GM12878 (cell line): ENCODE measurements at regions not wholly inside any gene's neighbourhood (a gene's known extent, or its start where the extent isn't known, plus 50 kb on each side); places are given as distances from the start of the nearest gene placed in this dataset.

Experiments
- ATAC-seq: fragments of 200-7000 bp; cut with Tn5 transposase; 3 replicates; pipeline ENCODE4 v1.9.1; 2020; ENCODE audit warnings: mild to moderate bottlenecking, moderate library complexity
- BruUV-seq: library from RNA; stranded (reverse); fragments of 400-500 nt; replicated peaks from 2 replicates; lab custom pipeline; 2021; lab: Mats Ljungman, UMichigan
- CTCF ChIA-PET: fragments of 300-600 bp; sonication (Branson Sonifier 250); formaldehyde crosslinking; extraction: SDS; loops from one replicate; lab custom pipeline; 2021; ENCODE audit warnings: inconsistent platforms; lab: Yijun Ruan, JAX
- POLR2A ChIA-PET: fragments of 350-600 bp; formaldehyde crosslinking; extraction: SDS; loops from one replicate; lab custom pipeline; 2021; ENCODE audit warnings: inconsistent platforms; lab: Charles Lee
- RAD21 ChIA-PET: fragments of 300-600 bp; sonication (Branson Sonifier 250); formaldehyde crosslinking; loops from one replicate; lab custom pipeline; 2023; ENCODE audit warnings: antibody characterized with exemption; ENCODE audit not compliant: unreplicated experiment; lab: Charles Lee
- SMC1A ChIA-PET: fragments of 300-600 bp; sonication (Branson Sonifier 250); formaldehyde crosslinking; loops from one replicate; lab custom pipeline; 2023; ENCODE audit not compliant: unreplicated experiment, uncharacterized antibody; lab: Charles Lee
- DNase-seq: peaks from one replicate; pipeline ENCODE4 v3.0.0-alpha.2; 2011; ENCODE audit warnings: low read depth, low spot score
- FAIRE-seq: peaks from 3 replicates; lab custom pipeline; 2011; peaks lifted over from hg19 to GRCh38; lab: Jason Lieb, UNC
- H2AFZ ChIP-seq: 2 replicates; pipeline ENCODE4 v1.6.0; 2011; ENCODE audit warnings: low read depth, low read length, control low read depth; ENCODE audit not compliant: control insufficient read depth
- H3K27ac ChIP-seq: 2 replicates; pipeline ENCODE4 v1.5.1; 2011; ENCODE audit warnings: control low read depth; ENCODE audit not compliant: control insufficient read depth, insufficient read depth
- H3K27me3 ChIP-seq, 2 experiments: replicated peaks in 1 of 2; 2 replicates each; pipeline versions ENCODE4 v1.6.0 to v1.6.1; 2011; ENCODE audit warnings: low read length in 1 of 2; ENCODE audit not compliant: control insufficient read depth in 2 of 2, insufficient read depth in 2 of 2
- H3K36me3 ChIP-seq, 2 experiments: 2 replicates each; pipeline ENCODE4 v1.5.1; 2011; ENCODE audit warnings: low read length in 1 of 2; ENCODE audit not compliant: control insufficient read depth in 2 of 2, insufficient read depth in 2 of 2
- H3K4me1 ChIP-seq: 2 replicates; pipeline ENCODE4 v1.6.1; 2011; ENCODE audit warnings: mild to moderate bottlenecking, low read length, moderate library complexity, mixed read lengths; ENCODE audit not compliant: control insufficient read depth, insufficient read depth
- H3K4me2 ChIP-seq: 2 replicates; pipeline ENCODE4 v1.6.0; 2011; ENCODE audit warnings: control low read depth; ENCODE audit not compliant: control insufficient read depth, insufficient read depth
- H3K4me3 ChIP-seq: fragments of 200-600 bp; sonication (generic); 2 replicates; pipeline ENCODE4 v1.5.1; 2016
- H3K79me2 ChIP-seq: 2 replicates; pipeline ENCODE4 v1.6.0; 2011; ENCODE audit warnings: low read length; ENCODE audit not compliant: control insufficient read depth, insufficient read depth
- H3K9ac ChIP-seq: 2 replicates; pipeline ENCODE4 v1.8.0; 2011; ENCODE audit warnings: low read length, control low read depth, mixed read lengths; ENCODE audit not compliant: control insufficient read depth, insufficient read depth
- H3K9me3 ChIP-seq: replicated peaks from 3 replicates; pipeline ENCODE4 v1.5.1; 2011; ENCODE audit warnings: mild to moderate bottlenecking, low read length; ENCODE audit not compliant: control insufficient read depth, insufficient read depth
- H4K20me1 ChIP-seq: 2 replicates; pipeline ENCODE4 v1.6.0; 2011; ENCODE audit not compliant: control insufficient read depth, insufficient read depth
- BACH1 ChIP-seq: fragments of 450-650 bp; IDR thresholded peaks from 2 replicates; pipeline ENCODE4 v1.6.1; 2017; ENCODE audit warnings: mild to moderate bottlenecking, borderline replicate concordance
- BHLHE40 ChIP-seq, 2 experiments: fragments of 450-650 bp in 1 of 2; IDR thresholded peaks; 2 replicates each; pipeline ENCODE4 v1.6.1; 2011 to 2017; ENCODE audit warnings: low read depth in 2 of 2, borderline replicate concordance in 1 of 2, improper control_type of control experiment in 1 of 2, low read length in 1 of 2, mild to moderate bottlenecking in 1 of 2
- CBX3 ChIP-seq: fragments of 200-600 bp; sonication (generic); IDR thresholded peaks from 2 replicates; pipeline ENCODE4 v1.6.1; 2016; ENCODE audit warnings: low read depth, borderline replicate concordance
- CHD1 ChIP-seq: IDR thresholded peaks from 2 replicates; pipeline ENCODE4 v1.6.1; 2012; ENCODE audit warnings: low read depth, low read length, improper control_type of control experiment
- FOXM1 ChIP-seq: IDR thresholded peaks from 2 replicates; pipeline ENCODE4 v1.6.1; 2012; ENCODE audit warnings: low read depth, mild to moderate bottlenecking, inconsistent platforms, low read length, moderate library complexity
- HDGF ChIP-seq: fragments of 450-650 bp; IDR thresholded peaks from 2 replicates; pipeline ENCODE4 v1.6.1; 2016; ENCODE audit warnings: antibody characterized with exemption
- JUNB ChIP-seq: IDR thresholded peaks from 2 replicates; pipeline ENCODE4 v1.6.1; 2016; ENCODE audit warnings: antibody characterized with exemption, mild to moderate bottlenecking
- MEF2A ChIP-seq: IDR thresholded peaks from 2 replicates; pipeline ENCODE4 v1.6.1; 2011; ENCODE audit warnings: low read depth, mild to moderate bottlenecking, low read length, moderate library complexity; ENCODE audit not compliant: insufficient read depth
- NR2C2 ChIP-seq: IDR thresholded peaks from 2 replicates; pipeline ENCODE4 v1.6.1; 2011; ENCODE audit warnings: borderline replicate concordance, low read depth; ENCODE audit not compliant: control insufficient read depth, insufficient read length
- RBBP5 ChIP-seq: fragments of 200-600 bp; sonication (generic); conservative IDR thresholded peaks from 2 replicates; pipeline ENCODE4 v1.6.1; 2016
- ZBED1 ChIP-seq: IDR thresholded peaks from 2 replicates; pipeline ENCODE4 v1.6.1; 2016; ENCODE audit warnings: borderline replicate concordance
- ZNF217 ChIP-seq: fragments of 450-650 bp; IDR thresholded peaks from 2 replicates; pipeline ENCODE4 v1.6.1; 2017; ENCODE audit warnings: antibody characterized with exemption, mild to moderate bottlenecking
- WGBS: methylation state at CpG from one replicate; pipeline ENCODE4 v1.1.6; 2016; ENCODE audit warnings: low lambda C conversion rate; ENCODE audit not compliant: insufficient replicate concordance, insufficient coverage; ENCODE audit errors: missing lambda C conversion rate; 5-methylcytosine and 5-hydroxymethylcytosine counted together
- in situ Hi-C: fragments of 300-500 bp; cut with MboI; formaldehyde crosslinking; loops from 9 replicates; pipeline ENCODE4 v1.14.3; 2018; ENCODE audit warnings: mixed read lengths
- intact Hi-C: fragments of 100-400 bp; cut with micrococcal nuclease; formaldehyde crosslinking; loops from one replicate; pipeline ENCODE4 v1.14.2; 2022; ENCODE audit not compliant: unreplicated experiment
- TF ChIP-seq, protein P1 (sequence below): fragments of 450-650 bp; IDR thresholded peaks from 2 replicates; pipeline ENCODE4 v1.6.1; 2016; ENCODE audit warnings: mild to moderate bottlenecking, moderate library complexity, borderline replicate concordance
- TF ChIP-seq, protein P2 (sequence below): fragments of 450-650 bp; conservative IDR thresholded peaks from 2 replicates; pipeline ENCODE4 v1.6.1; 2017; ENCODE audit warnings: mild to moderate bottlenecking, moderate library complexity
- TF ChIP-seq, protein P3 (sequence below): fragments of 450-650 bp; IDR thresholded peaks from 2 replicates; pipeline ENCODE4 v1.6.1; 2017; ENCODE audit warnings: mild to moderate bottlenecking, moderate library complexity

DNA sequence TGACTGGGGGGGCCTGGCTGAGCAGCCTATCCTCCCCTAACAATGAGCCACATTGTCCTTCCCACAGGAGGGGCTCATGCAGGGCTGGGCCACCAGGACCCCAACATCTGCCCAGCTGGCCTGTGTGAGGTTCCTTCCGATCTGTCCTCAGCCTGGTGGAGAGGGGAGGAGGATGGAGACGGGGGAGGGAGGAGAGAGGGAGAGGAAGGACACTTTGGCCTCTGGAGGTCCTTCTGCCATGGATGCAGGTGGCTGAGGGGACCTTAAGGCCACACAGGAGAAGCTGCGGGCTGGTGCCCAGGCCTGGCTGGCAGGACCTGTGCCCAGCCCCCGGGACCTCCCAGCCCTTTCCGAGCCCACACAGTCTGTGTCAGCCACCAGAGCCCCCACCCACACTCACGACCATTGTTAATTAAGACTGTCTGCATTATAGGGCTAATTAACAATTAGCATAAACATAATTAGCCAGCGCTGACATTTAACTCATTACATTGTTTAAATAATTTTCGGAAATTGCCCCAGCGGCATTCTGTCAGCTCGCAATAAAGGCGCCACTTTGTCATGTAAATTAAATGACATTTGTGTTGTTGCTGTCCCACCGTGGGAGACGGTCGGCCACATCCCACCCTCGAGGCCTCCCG, 53.0 kb upstream of the NKX1-1 start:
- WGBS: 47% methylated on average over 16 of the region's 16 CpGs
- TF ChIP-seq, protein P1, sequence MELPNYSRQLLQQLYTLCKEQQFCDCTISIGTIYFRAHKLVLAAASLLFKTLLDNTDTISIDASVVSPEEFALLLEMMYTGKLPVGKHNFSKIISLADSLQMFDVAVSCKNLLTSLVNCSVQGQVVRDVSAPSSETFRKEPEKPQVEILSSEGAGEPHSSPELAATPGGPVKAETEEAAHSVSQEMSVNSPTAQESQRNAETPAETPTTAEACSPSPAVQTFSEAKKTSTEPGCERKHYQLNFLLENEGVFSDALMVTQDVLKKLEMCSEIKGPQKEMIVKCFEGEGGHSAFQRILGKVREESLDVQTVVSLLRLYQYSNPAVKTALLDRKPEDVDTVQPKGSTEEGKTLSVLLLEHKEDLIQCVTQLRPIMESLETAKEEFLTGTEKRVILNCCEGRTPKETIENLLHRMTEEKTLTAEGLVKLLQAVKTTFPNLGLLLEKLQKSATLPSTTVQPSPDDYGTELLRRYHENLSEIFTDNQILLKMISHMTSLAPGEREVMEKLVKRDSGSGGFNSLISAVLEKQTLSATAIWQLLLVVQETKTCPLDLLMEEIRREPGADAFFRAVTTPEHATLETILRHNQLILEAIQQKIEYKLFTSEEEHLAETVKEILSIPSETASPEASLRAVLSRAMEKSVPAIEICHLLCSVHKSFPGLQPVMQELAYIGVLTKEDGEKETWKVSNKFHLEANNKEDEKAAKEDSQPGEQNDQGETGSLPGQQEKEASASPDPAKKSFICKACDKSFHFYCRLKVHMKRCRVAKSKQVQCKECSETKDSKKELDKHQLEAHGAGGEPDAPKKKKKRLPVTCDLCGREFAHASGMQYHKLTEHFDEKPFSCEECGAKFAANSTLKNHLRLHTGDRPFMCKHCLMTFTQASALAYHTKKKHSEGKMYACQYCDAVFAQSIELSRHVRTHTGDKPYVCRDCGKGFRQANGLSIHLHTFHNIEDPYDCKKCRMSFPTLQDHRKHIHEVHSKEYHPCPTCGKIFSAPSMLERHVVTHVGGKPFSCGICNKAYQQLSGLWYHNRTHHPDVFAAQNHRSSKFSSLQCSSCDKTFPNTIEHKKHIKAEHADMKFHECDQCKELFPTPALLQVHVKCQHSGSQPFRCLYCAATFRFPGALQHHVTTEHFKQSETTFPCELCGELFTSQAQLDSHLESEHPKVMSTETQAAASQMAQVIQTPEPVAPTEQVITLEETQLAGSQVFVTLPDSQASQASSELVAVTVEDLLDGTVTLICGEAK: no peak
- TF ChIP-seq CBX3: no peak
- no peak for TF ChIP-seq FOXM1
- TF ChIP-seq, protein P2, sequence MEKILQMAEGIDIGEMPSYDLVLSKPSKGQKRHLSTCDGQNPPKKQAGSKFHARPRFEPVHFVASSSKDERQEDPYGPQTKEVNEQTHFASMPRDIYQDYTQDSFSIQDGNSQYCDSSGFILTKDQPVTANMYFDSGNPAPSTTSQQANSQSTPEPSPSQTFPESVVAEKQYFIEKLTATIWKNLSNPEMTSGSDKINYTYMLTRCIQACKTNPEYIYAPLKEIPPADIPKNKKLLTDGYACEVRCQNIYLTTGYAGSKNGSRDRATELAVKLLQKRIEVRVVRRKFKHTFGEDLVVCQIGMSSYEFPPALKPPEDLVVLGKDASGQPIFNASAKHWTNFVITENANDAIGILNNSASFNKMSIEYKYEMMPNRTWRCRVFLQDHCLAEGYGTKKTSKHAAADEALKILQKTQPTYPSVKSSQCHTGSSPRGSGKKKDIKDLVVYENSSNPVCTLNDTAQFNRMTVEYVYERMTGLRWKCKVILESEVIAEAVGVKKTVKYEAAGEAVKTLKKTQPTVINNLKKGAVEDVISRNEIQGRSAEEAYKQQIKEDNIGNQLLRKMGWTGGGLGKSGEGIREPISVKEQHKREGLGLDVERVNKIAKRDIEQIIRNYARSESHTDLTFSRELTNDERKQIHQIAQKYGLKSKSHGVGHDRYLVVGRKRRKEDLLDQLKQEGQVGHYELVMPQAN: no peak
- TF ChIP-seq BACH1: no peak
- no peak for TF ChIP-seq BHLHE40 (IDR thresholded peaks at IDR 0.05; ENCODE audit: borderline replicate concordance in 1 of 2, low read depth in 2 of 2, low read length in 1 of 2)
- TF ChIP-seq JUNB: no peak
- no peak for TF ChIP-seq HDGF
- TF ChIP-seq ZNF217: no peak
- TF ChIP-seq, protein P3, sequence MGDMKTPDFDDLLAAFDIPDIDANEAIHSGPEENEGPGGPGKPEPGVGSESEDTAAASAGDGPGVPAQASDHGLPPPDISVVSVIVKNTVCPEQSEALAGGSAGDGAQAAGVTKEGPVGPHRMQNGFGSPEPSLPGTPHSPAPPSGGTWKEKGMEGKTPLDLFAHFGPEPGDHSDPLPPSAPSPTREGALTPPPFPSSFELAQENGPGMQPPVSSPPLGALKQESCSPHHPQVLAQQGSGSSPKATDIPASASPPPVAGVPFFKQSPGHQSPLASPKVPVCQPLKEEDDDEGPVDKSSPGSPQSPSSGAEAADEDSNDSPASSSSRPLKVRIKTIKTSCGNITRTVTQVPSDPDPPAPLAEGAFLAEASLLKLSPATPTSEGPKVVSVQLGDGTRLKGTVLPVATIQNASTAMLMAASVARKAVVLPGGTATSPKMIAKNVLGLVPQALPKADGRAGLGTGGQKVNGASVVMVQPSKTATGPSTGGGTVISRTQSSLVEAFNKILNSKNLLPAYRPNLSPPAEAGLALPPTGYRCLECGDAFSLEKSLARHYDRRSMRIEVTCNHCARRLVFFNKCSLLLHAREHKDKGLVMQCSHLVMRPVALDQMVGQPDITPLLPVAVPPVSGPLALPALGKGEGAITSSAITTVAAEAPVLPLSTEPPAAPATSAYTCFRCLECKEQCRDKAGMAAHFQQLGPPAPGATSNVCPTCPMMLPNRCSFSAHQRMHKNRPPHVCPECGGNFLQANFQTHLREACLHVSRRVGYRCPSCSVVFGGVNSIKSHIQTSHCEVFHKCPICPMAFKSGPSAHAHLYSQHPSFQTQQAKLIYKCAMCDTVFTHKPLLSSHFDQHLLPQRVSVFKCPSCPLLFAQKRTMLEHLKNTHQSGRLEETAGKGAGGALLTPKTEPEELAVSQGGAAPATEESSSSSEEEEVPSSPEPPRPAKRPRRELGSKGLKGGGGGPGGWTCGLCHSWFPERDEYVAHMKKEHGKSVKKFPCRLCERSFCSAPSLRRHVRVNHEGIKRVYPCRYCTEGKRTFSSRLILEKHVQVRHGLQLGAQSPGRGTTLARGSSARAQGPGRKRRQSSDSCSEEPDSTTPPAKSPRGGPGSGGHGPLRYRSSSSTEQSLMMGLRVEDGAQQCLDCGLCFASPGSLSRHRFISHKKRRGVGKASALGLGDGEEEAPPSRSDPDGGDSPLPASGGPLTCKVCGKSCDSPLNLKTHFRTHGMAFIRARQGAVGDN: no peak
- TF ChIP-seq CHD1: no peak
- no peak for TF ChIP-seq RBBP5
- no peak for TF ChIP-seq MEF2A
- no peak for TF ChIP-seq NR2C2
- no peak for TF ChIP-seq ZBED1
- TF ChIP-seq, all 136 proteins: peak for 0
- Histone ChIP-seq H4K20me1 (no peaks in the 10 kb centered on the region), H3K79me2 (no peaks in the 10 kb centered on the region), H3K9me3 (no peaks in the 10 kb centered on the region; the same call in 2 of the 3 replicates), H3K4me3 (no peak overlapping the region), H3K27me3 (no peaks in the 10 kb centered on the region), H3K4me2 (no peak overlapping the region), H3K4me1 (no peaks in the 10 kb centered on the region), H3K27ac (no peak overlapping the region), H2AFZ (no peak overlapping the region), H3K9ac (no peak overlapping the region), H3K36me3 (no peaks in the 10 kb centered on the region)
- FAIRE-seq (no peak), ATAC-seq (no peak), DNase-seq (no peak)
- intact Hi-C loops (no loop called here), in situ Hi-C loops (no loop called here)
- RAD21 ChIA-PET: no interaction called here
- SMC1A ChIA-PET: no interaction called here
- no TSS peak for BruUV-seq
- POLR2A ChIA-PET: no interaction called here
- CTCF ChIA-PET: no interaction called here
